HG03571 (cell line): ENCODE measurements at regions not wholly inside any gene's neighbourhood (a gene's known extent, or its start where the extent isn't known, plus 50 kb on each side); places are given as distances from the start of the nearest gene placed in this dataset.

ENCODE experiments used
- ATAC-seq: cut with Tn5 transposase; IDR thresholded peaks from one replicate; pipeline ENCODE4 v1.9.1; 2021; ENCODE audit not compliant: unreplicated experiment

GRCh38 chr4:32106767-32107166 is 1386.6 kb downstream of the PCDH7 start:
- ATAC-seq = no peak

GRCh38 chr4:32112891-32113290 is 1392.7 kb downstream of the PCDH7 start:
- ATAC-seq = no peak

GRCh38 chr4:32117693-32118092 is 1397.5 kb downstream of the PCDH7 start:
- ATAC-seq = no peak

- ATAC-seq = no peak
Measured at GRCh38 chr4:32119907-32120306, 1399.7 kb downstream of the PCDH7 start.

GRCh38 chr4:32128549-32128948 is 1408.4 kb downstream of the PCDH7 start:
- no peak for ATAC-seq

GRCh38 chr4:32129967-32130366 is 1409.8 kb downstream of the PCDH7 start:
- ATAC-seq = no peak

- ATAC-seq = no peak
Measured at GRCh38 chr4:32133141-32133540, 1413.0 kb downstream of the PCDH7 start.

- no peak for ATAC-seq
Measured at GRCh38 chr4:32133734-32134133, 1413.6 kb downstream of the PCDH7 start.

GRCh38 chr4:32135642-32136041 is 1415.5 kb downstream of the PCDH7 start:
- ATAC-seq = no peak

- no peak for ATAC-seq
Measured at GRCh38 chr4:32136081-32136787, 1416.1 kb downstream of the PCDH7 start.

GRCh38 chr4:32140636-32141035 is 1420.5 kb downstream of the PCDH7 start:
- ATAC-seq = no peak

- ATAC-seq = no peak
Measured at GRCh38 chr4:32142075-32142474, 1421.9 kb downstream of the PCDH7 start.

GRCh38 chr4:32145987-32146386 is 1425.8 kb downstream of the PCDH7 start:
- ATAC-seq = no peak

GRCh38 chr4:32147446-32148085 is 1427.4 kb downstream of the PCDH7 start:
- no peak for ATAC-seq

GRCh38 chr4:32148111-32148666 is 1428.0 kb downstream of the PCDH7 start:
- no peak for ATAC-seq

GRCh38 chr4:32158961-32159360 is 1438.8 kb downstream of the PCDH7 start:
- ATAC-seq = no peak

GRCh38 chr4:32161392-32161791 is 1441.2 kb downstream of the PCDH7 start:
- ATAC-seq = no peak

- ATAC-seq = no peak
Measured at GRCh38 chr4:32163125-32163524, 1443.0 kb downstream of the PCDH7 start.

- no peak for ATAC-seq
Measured at GRCh38 chr4:32169841-32170240, 1449.7 kb downstream of the PCDH7 start.

- no peak for ATAC-seq
Measured at GRCh38 chr4:32172086-32172485, 1451.9 kb downstream of the PCDH7 start.

GRCh38 chr4:32172761-32173160 is 1452.6 kb downstream of the PCDH7 start:
- ATAC-seq = no peak

GRCh38 chr4:32180086-32180485 is 1459.9 kb downstream of the PCDH7 start:
- ATAC-seq = no peak
